Glomerular endothelial cell (primary cell): ENCODE measurements at regions not wholly inside any gene's neighbourhood (a gene's known extent, or its start where the extent isn't known, plus 50 kb on each side); places are given as distances from the start of the nearest gene placed in this dataset.
"Not testable (repeated sequence)": the region's sequence is repeated elsewhere in the genome, so short reads cannot be mapped to it uniquely, and the experiment has no call there.

Experiments used
- DNase-seq: peaks from one replicate; pipeline ENCODE4 v3.0.0-alpha.2; 2011; ENCODE audit warnings: low read depth, low spot score; ENCODE audit errors: extremely low read depth

DNA sequence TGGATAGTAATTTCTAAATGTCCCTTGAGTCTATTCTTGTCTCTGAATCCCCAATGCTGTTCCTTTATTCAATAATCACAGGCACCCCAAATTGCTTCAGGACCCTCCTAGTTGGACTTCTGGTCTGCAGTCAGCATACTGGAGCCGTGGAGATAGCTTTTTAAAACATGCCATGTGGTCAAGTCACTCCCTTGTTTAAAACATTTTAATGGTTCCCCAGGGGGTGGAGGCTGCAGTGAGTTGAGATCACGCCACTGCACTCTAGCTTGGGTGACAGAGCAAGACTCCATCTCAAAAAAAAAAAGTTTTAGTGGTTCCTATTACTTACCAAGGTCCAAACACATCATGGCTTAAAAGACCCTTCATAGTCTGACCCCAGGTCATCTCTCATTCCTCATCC is 220.3 kb downstream of the ADAMTS15 start:
- DNase-seq = no peak

DNA sequence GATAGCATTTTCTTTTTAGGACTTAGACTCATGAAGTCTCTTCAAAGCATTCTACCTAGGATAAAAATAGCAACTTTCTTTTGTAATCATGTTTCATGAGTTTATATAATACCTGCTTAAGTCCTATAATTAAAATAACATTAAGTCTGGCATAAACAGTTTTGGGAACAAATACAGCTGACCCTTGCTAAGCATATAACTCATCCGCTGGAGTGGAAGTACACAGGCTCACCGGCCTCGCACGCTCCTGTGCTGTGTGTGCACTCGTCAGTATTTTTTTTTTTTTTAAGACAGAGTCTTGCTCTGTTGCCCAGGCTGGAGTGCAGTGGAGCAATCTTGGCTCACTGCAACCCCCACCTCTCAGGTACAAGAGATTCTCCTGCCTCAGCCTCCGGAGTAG is 221.8 kb downstream of the ADAMTS15 start:
- DNase-seq = no peak

GRCh38 chr11:130671801-130672700 is 223.6 kb downstream of the ADAMTS15 start:
- no peak for DNase-seq

- DNase-seq = no peak
These were observed 224.5 kb downstream of the ADAMTS15 start for GRCh38 chr11:130672911-130673310.

- DNase-seq = no peak
These were observed 225.3 kb downstream of the ADAMTS15 start for GRCh38 chr11:130673698-130674097.

GRCh38 chr11:130674686-130675308 is 226.4 kb downstream of the ADAMTS15 start:
- no peak for DNase-seq

GRCh38 chr11:130675371-130675821 is 227.0 kb downstream of the ADAMTS15 start:
- no peak for DNase-seq

- DNase-seq = no peak
These were observed 227.5 kb downstream of the ADAMTS15 start for GRCh38 chr11:130675917-130676316.

- no peak for DNase-seq
These were observed 229.2 kb downstream of the ADAMTS15 start for GRCh38 chr11:130677486-130678153.

DNA sequence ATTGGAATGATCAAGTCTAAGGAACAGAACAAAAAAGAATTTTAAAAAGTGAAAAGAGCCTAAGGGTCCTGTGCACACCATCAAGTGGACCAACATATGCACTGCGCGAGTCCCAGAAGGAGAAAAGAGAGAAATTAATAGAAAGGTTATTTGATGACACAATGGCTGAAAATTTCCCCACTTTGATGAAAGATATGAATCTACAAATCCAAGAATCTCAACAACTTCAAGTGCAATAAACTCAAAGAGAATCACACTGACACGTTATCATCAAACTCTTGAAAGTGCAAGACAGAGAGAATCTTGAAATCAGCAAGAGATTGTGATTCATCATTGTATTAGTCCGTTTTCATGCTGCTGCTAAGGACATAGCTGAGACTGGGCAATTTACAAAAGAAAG is 230.8 kb downstream of the ADAMTS15 start:
- DNase-seq = no peak

DNA sequence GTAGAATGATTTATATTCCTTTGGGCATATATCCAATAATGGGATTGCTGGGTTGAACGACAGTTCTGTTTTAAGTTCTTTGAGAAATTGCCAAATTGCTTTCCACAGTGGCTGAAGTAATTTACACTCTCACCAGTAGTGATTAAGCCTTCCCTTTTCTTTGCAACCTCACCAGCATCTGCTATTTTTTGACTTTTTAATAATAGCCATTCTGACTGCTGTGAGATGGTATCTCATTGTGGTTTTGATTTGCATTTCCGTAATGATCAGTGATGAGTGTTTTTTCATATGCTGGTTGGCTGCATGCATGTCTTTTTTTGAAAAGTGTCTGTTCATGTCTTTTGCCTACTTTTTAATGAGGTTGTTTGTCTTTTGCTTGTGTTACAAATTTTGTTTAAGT is 233.8 kb downstream of the SNX19 start:
- DNase-seq = not testable (repeated sequence)

GRCh38 chr11:130689222-130689908 is 226.9 kb downstream of the SNX19 start:
- no peak for DNase-seq

- no peak for DNase-seq
These were observed 224.7 kb downstream of the SNX19 start for GRCh38 chr11:130691581-130691980.

DNA sequence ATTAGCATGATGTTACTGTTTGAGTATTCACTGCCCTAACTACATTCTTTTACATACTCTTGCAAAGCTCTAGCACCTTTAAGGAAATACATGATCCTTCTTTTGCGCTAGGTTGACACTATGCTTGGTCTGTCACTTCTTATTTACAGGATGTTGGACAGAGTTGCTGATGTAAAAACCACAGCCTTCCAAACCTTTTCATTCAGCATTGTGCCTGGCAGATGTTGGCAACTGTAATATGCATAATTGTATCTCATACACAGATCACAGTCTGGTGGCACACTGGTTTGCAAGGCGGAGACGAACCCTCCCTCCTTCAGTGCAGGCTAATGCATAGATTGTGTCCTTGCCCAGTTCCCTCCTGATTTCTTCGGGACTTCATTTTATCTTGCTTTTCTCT is 224.1 kb downstream of the SNX19 start:
- DNase-seq = no peak

DNA sequence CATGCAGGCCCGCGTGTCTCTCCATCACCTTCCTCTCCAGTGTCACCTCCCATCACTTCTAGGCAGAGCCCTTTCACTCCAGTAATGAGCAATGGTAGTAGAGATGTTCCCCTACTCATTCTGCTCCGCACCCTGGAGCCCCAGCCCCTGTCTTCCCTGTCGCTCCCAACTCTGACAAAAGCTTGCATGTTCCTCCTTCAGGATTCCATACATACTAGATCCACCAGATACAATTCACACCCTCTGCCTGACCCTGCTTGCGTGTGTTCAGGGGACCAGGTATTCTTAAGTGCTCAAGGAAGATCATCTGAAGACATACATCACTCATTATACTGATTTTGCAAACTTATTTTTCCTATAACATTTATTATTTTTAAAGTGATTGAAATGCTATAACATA is 222.7 kb downstream of the SNX19 start:
- no peak for DNase-seq

DNA sequence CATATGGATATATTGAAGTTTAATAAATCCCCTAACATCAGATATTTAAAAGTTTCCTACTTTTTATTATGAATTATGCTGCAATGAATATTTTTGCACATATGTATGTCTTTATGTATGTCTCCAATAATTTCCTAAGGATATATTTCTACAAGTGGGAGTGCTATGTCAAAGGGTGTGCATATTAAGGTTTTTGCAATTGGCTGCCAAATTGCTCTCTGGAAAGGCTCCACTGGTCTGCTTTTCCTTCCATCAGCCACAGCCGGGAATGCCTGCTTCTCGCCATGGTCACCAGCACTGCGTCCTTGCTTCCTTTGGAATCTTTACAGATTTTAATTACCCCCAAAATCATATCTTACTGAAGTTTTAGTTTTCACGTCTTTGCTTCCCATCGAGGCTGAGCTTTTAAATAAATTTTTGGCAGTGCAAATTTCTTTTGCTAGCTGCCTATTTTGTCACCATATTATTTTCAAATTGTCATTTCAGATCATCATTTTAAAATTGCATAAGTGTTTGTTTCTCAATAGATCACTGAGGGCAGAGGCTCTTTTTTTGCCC is 221.7 kb downstream of the SNX19 start:
- no peak for DNase-seq

GRCh38 chr11:130698174-130698573 is 218.1 kb downstream of the SNX19 start:
- no peak for DNase-seq

DNA sequence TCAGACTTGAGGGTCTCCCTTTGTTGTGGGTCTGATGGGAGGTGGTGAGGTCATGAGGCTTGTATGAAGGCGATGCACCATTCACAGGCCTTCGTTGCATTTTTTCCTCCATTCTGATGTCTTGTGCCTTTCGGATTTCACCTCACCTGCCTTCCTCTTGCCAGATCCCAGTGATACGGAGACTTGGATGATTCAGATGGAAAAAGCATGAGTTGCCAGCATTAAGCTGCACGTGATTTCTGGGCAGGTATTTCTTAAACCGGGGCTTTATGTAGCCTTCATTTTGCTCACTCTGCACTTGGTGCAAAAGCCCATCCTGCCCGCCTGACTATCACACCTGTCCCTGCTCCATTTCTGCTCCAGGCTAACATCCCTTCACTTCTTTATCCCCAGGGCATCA is 216.7 kb downstream of the SNX19 start:
- no peak for DNase-seq

DNA sequence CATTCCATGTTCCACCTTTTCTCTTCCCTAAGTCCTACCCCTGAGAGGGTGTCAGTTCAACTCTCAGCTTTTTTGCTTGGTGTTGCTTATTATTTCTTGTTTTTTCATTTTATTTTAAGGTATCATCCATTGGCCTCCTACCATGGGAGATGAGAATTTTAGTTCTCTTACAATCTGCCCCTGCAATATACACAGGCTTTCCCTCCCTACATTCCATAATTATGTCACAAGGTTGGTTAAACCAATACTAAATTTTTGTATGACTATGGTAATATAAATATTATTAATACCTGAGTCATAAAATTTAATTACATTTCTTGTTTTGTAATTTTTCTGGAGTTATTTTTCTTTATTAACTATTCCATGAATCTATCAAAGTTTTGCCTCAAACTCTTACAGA is 216.2 kb downstream of the SNX19 start:
- no peak for DNase-seq

DNA sequence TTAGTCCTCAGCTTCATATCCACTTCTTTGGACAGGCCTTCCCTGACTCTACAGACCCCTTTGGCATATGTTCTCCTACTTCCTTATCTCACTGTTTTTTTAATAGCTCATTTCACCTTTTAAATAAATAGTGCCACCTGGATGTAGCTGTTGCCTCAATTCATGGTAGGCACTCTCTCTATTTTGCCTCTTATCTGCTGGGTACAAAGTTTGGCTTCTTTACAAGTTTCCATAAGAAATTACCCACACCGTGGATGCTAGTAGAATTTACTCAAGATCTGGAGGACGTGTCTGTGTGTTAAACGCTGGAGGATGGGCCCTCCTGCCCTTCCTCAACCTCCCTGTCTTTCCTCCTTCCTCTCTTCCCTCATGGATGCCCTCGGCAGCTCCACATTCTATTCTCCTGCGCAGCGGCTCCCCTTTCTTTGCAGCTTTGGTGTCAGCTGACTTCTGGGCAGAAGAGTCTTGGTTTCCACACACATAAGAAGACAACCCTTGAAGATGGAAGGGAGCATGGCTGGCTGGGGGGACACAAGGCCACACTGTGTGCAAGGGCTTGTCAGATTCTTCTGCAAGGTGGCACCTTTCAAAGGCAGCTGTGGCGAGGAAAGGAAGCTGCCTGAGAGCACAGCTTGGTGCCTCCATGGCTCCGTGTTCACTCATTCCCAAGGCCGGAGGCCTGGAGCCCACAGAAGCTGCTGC is 212.6 kb downstream of the SNX19 start:
- no peak for DNase-seq
